Activated T-helper 17 cell treated with anti-CD3 and anti-CD28 coated beads, Interleukin-2, amount 50 U/mL, for 72 hours (primary cell): ENCODE measurements at regions not wholly inside any gene's neighbourhood (a gene's known extent, or its start where the extent isn't known, plus 50 kb on each side); places are given as distances from the start of the nearest gene placed in this dataset.
"Not testable (repeated sequence)": the region's sequence is repeated elsewhere in the genome, so short reads cannot be mapped to it uniquely, and the experiment has no call there.

ENCODE experiments used
- ATAC-seq: fragments of 150-1000 bp; cut with Tn5 transposase; replicated peaks from 2 replicates; pipeline ENCODE4 v1.10.0; 2021; ENCODE audit warnings: mild to moderate bottlenecking, moderate library complexity
- H3K27ac Mint-ChIP-seq: one replicate; pipeline ENCODE4 v1.8.0; 2022; ENCODE audit warnings: mixed read lengths
- H3K27me3 Mint-ChIP-seq: one replicate; pipeline ENCODE4 v1.8.0; 2022; ENCODE audit warnings: mixed read lengths
- H3K36me3 Mint-ChIP-seq: one replicate; pipeline ENCODE4 v1.8.0; 2022; ENCODE audit warnings: low read depth, mild to moderate bottlenecking, mixed read lengths
- H3K4me1 Mint-ChIP-seq: one replicate; pipeline ENCODE4 v1.8.0; 2022; ENCODE audit warnings: mixed read lengths
- H3K4me3 Mint-ChIP-seq: one replicate; pipeline ENCODE4 v1.8.0; 2022; ENCODE audit warnings: mild to moderate bottlenecking, mixed read lengths
- H3K9me3 Mint-ChIP-seq: one replicate; pipeline ENCODE4 v1.8.0; 2022; ENCODE audit warnings: mixed read lengths

- H3K36me3 Mint-ChIP-seq: no peaks in the 10 kb centered on the region
- H3K27me3 Mint-ChIP-seq: no peaks in the 10 kb centered on the region
- no peaks in the 10 kb centered on the region for H3K4me1 Mint-ChIP-seq
- peaks cover 4% of the 10 kb centered on the region for H3K9me3 Mint-ChIP-seq
- ATAC-seq: no peak
- H3K4me3 Mint-ChIP-seq: no peak overlapping the region
- no peak overlapping the region for H3K27ac Mint-ChIP-seq
These were observed 327.6 kb upstream of the HTR1E start for GRCh38 chr6:86609549-86610388.

GRCh38 chr6:86603364-86603763 lies 334.0 kb upstream of the HTR1E start:
- not testable (repeated sequence) for H3K4me3 Mint-ChIP-seq, H3K36me3 Mint-ChIP-seq, H3K27ac Mint-ChIP-seq, H3K4me1 Mint-ChIP-seq, ATAC-seq, H3K27me3 Mint-ChIP-seq
- H3K9me3 Mint-ChIP-seq: peaks cover 13% of the 10 kb centered on the region

DNA sequence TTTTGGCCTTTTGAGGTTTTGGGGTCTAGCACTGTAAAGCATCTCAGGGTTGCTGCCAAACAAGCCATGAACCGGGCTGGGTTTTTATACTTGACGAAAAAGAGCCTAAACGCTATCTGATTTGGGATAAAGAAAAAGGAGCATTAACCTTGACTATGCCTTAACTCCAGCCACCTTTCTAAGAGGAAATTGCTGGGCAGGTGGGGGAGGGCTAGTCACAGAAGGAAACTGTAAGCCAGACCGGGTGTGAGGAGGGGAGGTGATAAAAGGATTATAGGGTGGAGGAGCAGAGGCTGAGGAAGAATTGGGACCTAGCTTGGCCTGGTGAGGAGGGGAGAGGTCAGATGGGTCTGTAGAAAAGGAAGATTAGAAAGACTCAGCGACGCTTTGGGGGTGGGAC lies 335.2 kb upstream of the HTR1E start:
- not testable (repeated sequence) for H3K27ac Mint-ChIP-seq, H3K36me3 Mint-ChIP-seq, ATAC-seq, H3K4me1 Mint-ChIP-seq, H3K27me3 Mint-ChIP-seq, H3K4me3 Mint-ChIP-seq
- peaks cover 13% of the 10 kb centered on the region for H3K9me3 Mint-ChIP-seq

DNA sequence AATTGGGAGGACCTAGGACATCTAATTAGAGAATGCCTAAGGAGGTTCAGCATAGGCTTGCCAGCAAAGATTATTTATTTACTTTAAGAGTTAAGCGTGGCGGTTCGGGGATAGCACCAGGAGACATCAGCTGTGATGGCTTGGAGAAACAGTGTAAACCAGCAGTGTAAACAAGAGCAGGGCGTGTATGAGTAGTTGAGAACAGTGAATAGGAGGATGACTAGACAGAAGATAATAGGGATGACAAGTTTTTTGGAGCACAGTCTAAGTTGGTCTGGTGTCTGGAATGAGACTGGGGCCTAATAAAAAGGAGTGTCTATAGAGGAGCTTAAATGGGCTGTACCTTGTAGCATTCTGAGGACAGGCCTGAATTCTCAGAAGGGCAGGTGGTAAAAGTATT lies 338.4 kb upstream of the HTR1E start:
- ATAC-seq, H3K27me3 Mint-ChIP-seq, H3K4me1 Mint-ChIP-seq, H3K9me3 Mint-ChIP-seq, H3K4me3 Mint-ChIP-seq, H3K27ac Mint-ChIP-seq, H3K36me3 Mint-ChIP-seq: not testable (repeated sequence)

DNA sequence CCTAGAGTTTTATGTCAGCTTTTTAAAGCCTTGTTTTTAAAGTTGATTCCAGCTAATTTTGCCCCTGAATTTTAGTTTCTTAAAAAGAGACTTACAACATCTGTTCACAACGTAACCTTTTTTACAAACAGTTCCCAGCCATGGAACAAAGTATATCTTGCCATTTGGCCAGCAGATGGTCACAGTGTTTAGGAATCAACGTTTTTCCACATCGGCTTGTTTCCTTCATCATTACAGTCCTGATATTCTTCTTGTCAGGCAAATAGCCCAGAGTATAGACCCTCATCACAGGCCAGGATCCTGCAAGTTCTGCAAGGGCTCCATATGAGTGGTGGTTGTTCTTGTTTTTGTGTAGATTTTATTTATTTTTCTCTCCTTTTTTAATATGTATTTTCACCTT lies 341.7 kb upstream of the HTR1E start:
- H3K9me3 Mint-ChIP-seq: no peaks in the 10 kb centered on the region
- H3K27me3 Mint-ChIP-seq: no peaks in the 10 kb centered on the region
- no peaks in the 10 kb centered on the region for H3K4me1 Mint-ChIP-seq
- no peak for ATAC-seq
- H3K36me3 Mint-ChIP-seq: no peaks in the 10 kb centered on the region
- no peak overlapping the region for H3K27ac Mint-ChIP-seq
- H3K4me3 Mint-ChIP-seq: no peak overlapping the region

GRCh38 chr6:86586195-86586594 lies 351.1 kb upstream of the HTR1E start:
- Mint-ChIP-seq H3K36me3 (no peaks in the 10 kb centered on the region), H3K27ac (no peak overlapping the region), H3K4me3 (no peak overlapping the region), H3K4me1 (no peaks in the 10 kb centered on the region), H3K27me3 (no peaks in the 10 kb centered on the region), H3K9me3 (peaks cover 17% of the 10 kb centered on the region)
- no peak for ATAC-seq

DNA sequence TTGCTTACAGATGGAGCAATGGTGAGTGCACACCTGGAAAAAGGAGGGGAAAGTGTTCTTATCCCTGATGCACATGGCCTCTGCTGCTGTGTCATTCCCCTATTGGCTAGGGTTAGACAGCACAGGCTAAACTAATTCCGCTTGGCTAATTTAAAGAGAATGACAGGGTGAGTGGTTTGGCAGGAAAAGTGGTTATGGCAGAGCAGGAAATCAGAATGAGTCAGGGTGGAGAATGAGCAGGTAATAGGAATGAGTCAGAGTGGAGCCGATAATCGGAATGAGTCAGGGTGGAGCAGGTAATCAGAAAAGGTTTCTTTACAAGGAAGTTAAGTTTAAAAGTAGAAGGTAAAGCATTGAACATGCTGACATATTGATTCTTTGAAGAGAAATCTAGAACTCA lies 355.5 kb upstream of the HTR1E start:
- H3K27ac Mint-ChIP-seq: no peak overlapping the region
- H3K36me3 Mint-ChIP-seq: no peaks in the 10 kb centered on the region
- H3K9me3 Mint-ChIP-seq: peaks cover 17% of the 10 kb centered on the region
- no peaks in the 10 kb centered on the region for H3K27me3 Mint-ChIP-seq
- ATAC-seq: no peak
- no peaks in the 10 kb centered on the region for H3K4me1 Mint-ChIP-seq
- H3K4me3 Mint-ChIP-seq: no peak overlapping the region

GRCh38 chr6:86563197-86563596 lies 374.1 kb upstream of the HTR1E start:
- no peaks in the 10 kb centered on the region for H3K4me1 Mint-ChIP-seq

DNA sequence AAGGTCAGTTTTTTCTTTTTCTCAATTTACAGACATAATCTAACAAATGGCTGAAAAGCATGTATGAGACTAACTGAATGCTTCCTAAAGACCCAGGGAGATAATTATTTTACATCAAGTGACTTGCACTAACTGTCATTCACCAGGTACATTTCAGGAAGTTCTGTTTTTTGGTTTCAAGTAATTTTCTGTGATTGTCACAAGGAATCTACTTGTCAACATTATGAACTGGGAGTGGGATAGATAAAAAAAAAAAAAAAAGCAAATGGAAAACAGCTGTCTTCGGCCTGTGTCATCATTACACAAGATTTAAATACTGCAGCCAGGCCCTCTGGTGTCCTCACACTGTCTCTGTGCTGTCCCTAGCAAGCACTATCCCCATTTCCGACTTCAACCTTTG lies 379.0 kb upstream of the HTR1E start:
- peaks cover 8% of the 10 kb centered on the region for H3K9me3 Mint-ChIP-seq
- ATAC-seq: no peak

More at GRCh38 chr6:86563197-86563596, 374.1 kb upstream of the HTR1E start:
- ATAC-seq: no peak
- no peaks in the 10 kb centered on the region for H3K36me3 Mint-ChIP-seq
- no peak overlapping the region for H3K27ac Mint-ChIP-seq
- H3K27me3 Mint-ChIP-seq: no peaks in the 10 kb centered on the region
- H3K9me3 Mint-ChIP-seq: peaks cover 16% of the 10 kb centered on the region
- no peak overlapping the region for H3K4me3 Mint-ChIP-seq

GRCh38 chr6:86537292-86537861 lies 400.0 kb upstream of the HTR1E start:
- H3K4me3 Mint-ChIP-seq: no peak overlapping the region
- H3K27me3 Mint-ChIP-seq: no peaks in the 10 kb centered on the region
- no peaks in the 10 kb centered on the region for H3K4me1 Mint-ChIP-seq
- peaks cover 4% of the 10 kb centered on the region for H3K9me3 Mint-ChIP-seq
- no peak overlapping the region for H3K27ac Mint-ChIP-seq
- no peak for ATAC-seq
- no peaks in the 10 kb centered on the region for H3K36me3 Mint-ChIP-seq

More for the DNA sequence above, 379.0 kb upstream of the HTR1E start:
- no peaks in the 10 kb centered on the region for H3K27me3 Mint-ChIP-seq
- H3K4me1 Mint-ChIP-seq: no peaks in the 10 kb centered on the region
- no peak overlapping the region for H3K4me3 Mint-ChIP-seq
- no peaks in the 10 kb centered on the region for H3K36me3 Mint-ChIP-seq
- H3K27ac Mint-ChIP-seq: no peak overlapping the region

DNA sequence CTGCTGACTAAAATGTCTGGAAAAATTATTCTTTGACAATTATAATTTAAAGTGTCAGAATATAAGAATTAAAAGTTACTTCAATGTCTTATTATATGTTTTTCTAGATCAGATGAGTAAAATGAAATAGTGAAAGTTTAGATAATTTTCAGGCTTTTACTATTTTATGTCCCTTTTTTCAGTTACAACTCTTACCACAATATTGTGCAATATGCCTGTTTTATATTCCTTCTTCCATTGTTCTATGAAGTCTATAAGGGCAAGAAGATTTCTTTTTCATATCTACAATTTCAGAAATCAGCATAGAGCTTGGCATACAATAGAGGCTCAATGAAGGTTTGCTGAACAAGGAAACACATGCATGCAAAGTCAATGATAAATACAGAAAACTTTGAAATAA lies 401.2 kb upstream of the HTR1E start:
- Mint-ChIP-seq H3K4me3 (no peak overlapping the region), H3K4me1 (no peaks in the 10 kb centered on the region), H3K27me3 (no peaks in the 10 kb centered on the region), H3K27ac (no peak overlapping the region), H3K36me3 (no peaks in the 10 kb centered on the region), H3K9me3 (peaks cover 4% of the 10 kb centered on the region)
- no peak for ATAC-seq

DNA sequence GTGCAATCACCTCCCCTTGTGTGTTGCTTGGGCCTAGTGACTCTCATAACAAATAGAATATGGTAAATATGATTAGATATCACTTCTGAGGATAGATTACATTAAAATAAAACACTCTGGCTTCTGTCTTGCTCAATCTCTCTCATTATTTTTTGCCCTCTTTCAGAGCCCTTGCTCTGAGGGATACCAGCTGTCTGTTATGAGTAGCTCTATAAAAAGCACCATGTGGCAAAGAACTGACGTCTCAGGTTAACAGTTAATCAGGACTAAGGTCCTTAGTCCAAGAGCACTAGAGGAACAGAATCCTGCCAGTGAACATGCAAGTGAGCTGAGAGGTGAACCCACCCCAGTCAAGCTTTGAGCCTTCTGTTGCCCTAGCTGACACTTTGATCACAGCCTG lies 402.2 kb upstream of the HTR1E start:
- Mint-ChIP-seq H3K36me3 (no peaks in the 10 kb centered on the region), H3K4me3 (no peak overlapping the region), H3K27ac (no peak overlapping the region), H3K4me1 (no peaks in the 10 kb centered on the region), H3K9me3 (no peaks in the 10 kb centered on the region), H3K27me3 (no peaks in the 10 kb centered on the region)
- no peak for ATAC-seq

DNA sequence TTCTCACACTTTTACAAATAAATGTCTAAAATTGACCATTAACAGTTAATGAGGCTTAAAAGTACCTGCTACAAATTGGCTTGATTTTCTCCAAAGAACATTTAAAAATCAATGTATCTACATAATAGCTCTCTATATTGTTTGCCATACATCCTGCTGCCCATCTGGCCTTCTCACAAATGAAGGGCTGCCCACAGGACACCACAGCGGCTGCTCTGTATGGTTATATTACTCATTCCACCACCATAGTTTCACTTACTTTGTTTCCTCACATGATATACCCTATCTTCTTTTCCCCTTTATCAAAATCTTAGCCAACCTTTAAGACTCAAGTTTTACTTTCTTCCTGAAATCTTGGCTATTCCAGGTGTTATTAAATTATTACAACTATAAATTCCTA lies 407.7 kb upstream of the HTR1E start:
- Mint-ChIP-seq H3K9me3 (peaks cover 13% of the 10 kb centered on the region), H3K36me3 (no peaks in the 10 kb centered on the region), H3K27me3 (no peaks in the 10 kb centered on the region), H3K4me3 (no peak overlapping the region), H3K27ac (no peak overlapping the region), H3K4me1 (no peaks in the 10 kb centered on the region)
- no peak for ATAC-seq

DNA sequence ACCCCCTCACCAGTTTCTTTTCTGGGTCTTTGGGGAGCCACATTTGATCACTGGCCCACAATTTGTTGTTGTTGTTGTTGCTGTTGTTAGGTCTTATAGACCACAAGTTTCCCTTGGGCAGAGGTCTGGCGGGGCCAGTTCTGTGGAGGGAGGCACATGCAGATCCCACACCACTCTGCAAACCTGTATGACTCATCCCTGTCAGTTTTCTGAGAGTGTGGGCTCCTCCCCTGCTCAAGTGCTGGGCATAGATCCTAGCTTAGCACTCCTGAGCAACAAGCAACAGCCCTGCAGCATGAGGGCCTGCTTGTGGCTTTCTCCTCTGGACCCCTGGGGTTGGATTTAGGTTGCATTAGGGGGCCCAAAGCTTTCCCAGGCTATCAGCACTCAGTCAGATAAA lies 411.1 kb upstream of the HTR1E start:
- no peak overlapping the region for H3K4me3 Mint-ChIP-seq
- peaks cover 19% of the 10 kb centered on the region for H3K9me3 Mint-ChIP-seq
- no peak overlapping the region for H3K27ac Mint-ChIP-seq
- ATAC-seq: no peak
- no peaks in the 10 kb centered on the region for H3K27me3 Mint-ChIP-seq
- H3K4me1 Mint-ChIP-seq: no peaks in the 10 kb centered on the region
- H3K36me3 Mint-ChIP-seq: no peaks in the 10 kb centered on the region

- no peaks in the 10 kb centered on the region for H3K27me3 Mint-ChIP-seq
- H3K4me1 Mint-ChIP-seq: no peaks in the 10 kb centered on the region
- no peak overlapping the region for H3K27ac Mint-ChIP-seq
- H3K36me3 Mint-ChIP-seq: no peaks in the 10 kb centered on the region
- H3K9me3 Mint-ChIP-seq: peaks cover 7% of the 10 kb centered on the region
- H3K4me3 Mint-ChIP-seq: no peak overlapping the region
- ATAC-seq: no peak
These were observed 421.2 kb upstream of the HTR1E start for GRCh38 chr6:86516087-86516486.
